H9 (cell line): ENCODE measurements at regions not wholly inside any gene's neighbourhood (a gene's known extent, or its start where the extent isn't known, plus 50 kb on each side); places are given as distances from the start of the nearest gene placed in this dataset.

ENCODE experiments used
- DNase-seq: peaks from one replicate; pipeline ENCODE4 v3.0.0-alpha.2; 2017
- H2AFZ ChIP-seq: one replicate; pipeline ENCODE4 v1.6.1; 2013; ENCODE audit warnings: mild to moderate bottlenecking, low read length, control low read depth, moderate library complexity
- H2AK5ac ChIP-seq: 2 replicates; pipeline ENCODE4 v1.6.1; 2013; ENCODE audit warnings: low read length, control low read depth, mixed read lengths; ENCODE audit not compliant: insufficient read length
- H2BK120ac ChIP-seq: one replicate; pipeline ENCODE4 v1.6.1; 2013; ENCODE audit warnings: low read depth, mild to moderate bottlenecking, low read length, control low read depth, inconsistent platforms; ENCODE audit not compliant: poor library complexity, severe bottlenecking
- H2BK12ac ChIP-seq: 2 replicates; pipeline ENCODE4 v1.6.1; 2013; ENCODE audit warnings: low read length, control low read depth, mixed read lengths, low read depth; ENCODE audit not compliant: insufficient read length
- H2BK15ac ChIP-seq: 2 replicates; pipeline ENCODE4 v1.6.1; 2013; ENCODE audit warnings: low read depth, low read length, control low read depth
- H2BK20ac ChIP-seq: one replicate; pipeline ENCODE4 v1.6.1; 2013; ENCODE audit warnings: low read depth, mild to moderate bottlenecking, low read length, control low read depth, inconsistent platforms; ENCODE audit not compliant: poor library complexity, severe bottlenecking
- H2BK5ac ChIP-seq: 2 replicates; pipeline ENCODE4 v1.6.1; 2013; ENCODE audit warnings: low read length, control low read depth, mixed read lengths; ENCODE audit not compliant: insufficient read length
- H3K14ac ChIP-seq: 2 replicates; pipeline ENCODE4 v1.6.1; 2013; ENCODE audit warnings: low read length, control low read depth; ENCODE audit not compliant: insufficient read depth
- H3K18ac ChIP-seq: 2 replicates; pipeline ENCODE4 v1.6.1; 2013; ENCODE audit warnings: low read depth, mild to moderate bottlenecking, mixed read lengths, low read length, control low read depth; ENCODE audit not compliant: insufficient read length
- H3K23ac ChIP-seq: 2 replicates; pipeline ENCODE4 v1.6.1; 2013; ENCODE audit warnings: low read length, control low read depth, mixed read lengths, low read depth; ENCODE audit not compliant: insufficient read length
- H3K23me2 ChIP-seq: 2 replicates; pipeline ENCODE4 v1.6.1; 2013; ENCODE audit warnings: low read depth, mild to moderate bottlenecking, mixed read lengths, low read length, control low read depth; ENCODE audit not compliant: insufficient read length, poor library complexity, severe bottlenecking
- H3K27ac ChIP-seq: 2 replicates; pipeline ENCODE4 v1.5.1; 2013; ENCODE audit warnings: low read length, control low read depth, mixed read lengths, low read depth; ENCODE audit not compliant: insufficient read length
- H3K27me3 ChIP-seq: 2 replicates; pipeline ENCODE4 v1.6.1; 2013; ENCODE audit warnings: low read length, control low read depth, inconsistent platforms; ENCODE audit not compliant: insufficient read depth
- H3K4ac ChIP-seq: 2 replicates; pipeline ENCODE4 v1.6.1; 2013; ENCODE audit warnings: low read depth, mild to moderate bottlenecking, control low read depth, inconsistent platforms, low read length, moderate library complexity
- H3K4me1 ChIP-seq: 2 replicates; pipeline ENCODE4 v1.6.1; 2013; ENCODE audit warnings: low read length, control low read depth, inconsistent platforms; ENCODE audit not compliant: insufficient read depth
- H3K4me2 ChIP-seq: 2 replicates; pipeline ENCODE4 v1.6.1; 2013; ENCODE audit warnings: low read length, control low read depth, mixed read lengths; ENCODE audit not compliant: insufficient read length, insufficient read depth
- H3K56ac ChIP-seq: 2 replicates; pipeline ENCODE4 v1.6.1; 2013; ENCODE audit warnings: low read depth, mild to moderate bottlenecking, mixed read lengths, low read length, control low read depth; ENCODE audit not compliant: insufficient read length
- H3K79me1 ChIP-seq: 2 replicates; pipeline ENCODE4 v1.6.1; 2013; ENCODE audit warnings: low read depth, mild to moderate bottlenecking, moderate library complexity, low read length, control low read depth, inconsistent platforms; ENCODE audit not compliant: insufficient read depth, poor library complexity, severe bottlenecking
- H3K79me2 ChIP-seq: 2 replicates; pipeline ENCODE4 v1.6.1; 2013; ENCODE audit warnings: low read length, control low read depth, inconsistent platforms; ENCODE audit not compliant: insufficient read depth
- H3K9ac ChIP-seq: 2 replicates; pipeline ENCODE4 v1.6.1; 2013; ENCODE audit warnings: low read length, control low read depth, mixed read lengths; ENCODE audit not compliant: insufficient read length; ENCODE audit errors: extremely low read depth
- H3K9me3 ChIP-seq: one replicate; pipeline ENCODE4 v1.6.1; 2013; ENCODE audit warnings: low read depth, low read length, inconsistent platforms; ENCODE audit not compliant: control insufficient read depth
- H3T11ph ChIP-seq: one replicate; pipeline ENCODE4 v1.6.1; 2013; ENCODE audit warnings: mild to moderate bottlenecking, low read length, control low read depth, inconsistent platforms
- H4K20me1 ChIP-seq: one replicate; pipeline ENCODE4 v1.6.1; 2013; ENCODE audit not compliant: control insufficient read depth, insufficient read length, insufficient read depth
- H4K5ac ChIP-seq: 2 replicates; pipeline ENCODE4 v1.6.1; 2013; ENCODE audit warnings: low read depth, mild to moderate bottlenecking, mixed read lengths, low read length, control low read depth; ENCODE audit not compliant: insufficient read length
- H4K8ac ChIP-seq: replicated peaks from 2 replicates; pipeline ENCODE4 v1.6.1; 2013; ENCODE audit warnings: low read length, control low read depth, mixed read lengths, low read depth; ENCODE audit not compliant: insufficient read length
- H4K91ac ChIP-seq: 2 replicates; pipeline ENCODE4 v1.6.1; 2013; ENCODE audit warnings: low read depth, mild to moderate bottlenecking, moderate library complexity, mixed read lengths, low read length, control low read depth; ENCODE audit not compliant: insufficient read length
- H3K27ac Mint-ChIP-seq, 3 experiments: 2 replicates in 2 of 3; 3 replicates in 1 of 3; pipeline ENCODE4 v1.8.0; 2020 to 2021; ENCODE audit warnings: mixed read lengths in 3 of 3, mild to moderate bottlenecking in 1 of 3, moderate library complexity in 1 of 3
- H3K27me3 Mint-ChIP-seq: 2 replicates; pipeline ENCODE4 v1.8.0; 2021; ENCODE audit warnings: low read depth, mild to moderate bottlenecking, moderate library complexity, mixed read lengths
- H3K36me3 Mint-ChIP-seq, 3 experiments: 2 replicates in 2 of 3; 3 replicates in 1 of 3; pipeline ENCODE4 v1.8.0; 2020 to 2021; ENCODE audit warnings: low read depth in 3 of 3, mixed read lengths in 3 of 3; ENCODE audit not compliant: insufficient read depth in 1 of 3
- H3K4me1 Mint-ChIP-seq, 2 experiments: 2 replicates each; pipeline ENCODE4 v1.8.0; 2020; ENCODE audit warnings: mixed read lengths in 2 of 2
- H3K4me3 Mint-ChIP-seq, 2 experiments: 2 replicates in 1 of 2; 3 replicates in 1 of 2; pipeline ENCODE4 v1.8.0; 2020 to 2021; ENCODE audit warnings: mild to moderate bottlenecking in 2 of 2, mixed read lengths in 2 of 2, moderate library complexity in 1 of 2
- H3K9me3 Mint-ChIP-seq, 2 experiments: 2 replicates in 1 of 2; 3 replicates in 1 of 2; pipeline ENCODE4 v1.8.0; 2020; ENCODE audit warnings: mild to moderate bottlenecking in 2 of 2, mixed read lengths in 2 of 2, moderate library complexity in 1 of 2
- CTCF ChIP-seq: fragments of 200-600 bp; sonication (generic); conservative IDR thresholded peaks from 3 replicates; pipeline ENCODE4 v1.8.0; 2021; ENCODE audit warnings: antibody characterized with exemption, mild to moderate bottlenecking
- WGBS: extraction: QIAGEN DNeasy Blood & Tissue Kit; methylation state at CpG from one replicate; pipeline ENCODE4 v1.1.7; 2013; ENCODE audit warnings: missing lambda C conversion rate, low lambda C conversion rate, mixed read lengths; ENCODE audit not compliant: insufficient read length; ENCODE audit errors: extremely low coverage; 5-methylcytosine and 5-hydroxymethylcytosine counted together

GRCh38 chr4:125011646-125012045, 299.1 kb upstream of the ANKRD50 start:
- no peaks in the 10 kb centered on the region for H3K27me3 ChIP-seq
- WGBS, result no CpG with 5 or more reads among the region's 2 CpGs

More at GRCh38 chr4:125011646-125012045, 299.1 kb upstream of the ANKRD50 start:
- Histone ChIP-seq H3T11ph (no peak overlapping the region), H3K79me1 (no peaks in the 10 kb centered on the region), H3K9ac (no peak overlapping the region), H3K9me3 (no peaks in the 10 kb centered on the region), H3K4me2 (no peak overlapping the region), H2BK12ac (no peak overlapping the region), H3K18ac (no peak overlapping the region), H2AK5ac (no peak overlapping the region), H2BK120ac (no peak overlapping the region), H4K8ac (no peak overlapping the region), H3K4ac (no peak overlapping the region), H3K23me2 (no peaks in the 10 kb centered on the region), H2BK5ac (no peak overlapping the region), H4K91ac (no peak overlapping the region), H3K4me1 (no peaks in the 10 kb centered on the region; the same call in 1 of the 2 replicates), H2AFZ (no peak overlapping the region), H4K5ac (no peak overlapping the region), H4K20me1 (no peaks in the 10 kb centered on the region), H3K14ac (no peak overlapping the region), H3K27ac (no peak overlapping the region), H3K56ac (no peak overlapping the region), H3K23ac (no peak overlapping the region), H2BK15ac (no peak overlapping the region), H2BK20ac (no peak overlapping the region), H3K79me2 (no peaks in the 10 kb centered on the region)
- Mint-ChIP-seq H3K4me1 (peaks cover 11 to 13% of the 10 kb centered on the region in 2 experiments), H3K27ac (peak overlapping the region in 2 of 3 experiments; percentile 65 to 90; a peak in 3 of 7 replicates), H3K4me3 (no peak overlapping the region), H3K9me3 (peaks cover 6 to 8% of the 10 kb centered on the region in 2 experiments), H3K36me3 (peaks cover 1 to 7% (median 5%) of the 10 kb centered on the region in 3 experiments; a peak in 6 of 7 replicates), H3K27me3 (no peaks in the 10 kb centered on the region)
- no peak for DNase-seq
- TF ChIP-seq CTCF, result no peak
